Psoas muscle (tissue), 7 donors: ENCODE measurements at regions not wholly inside any gene's neighbourhood (a gene's known extent, or its start where the extent isn't known, plus 50 kb on each side); places are given as distances from the start of the nearest gene placed in this dataset.

Experiments used
- ATAC-seq, 4 donors: fragments of 200-7000 bp; cut with Tn5 transposase; one replicate each; pipeline ENCODE4 v1.9.1; 2020; ENCODE audit warnings: moderate library complexity in 3 of 4, mild to moderate bottlenecking in 2 of 4
- DNase-seq, 2 donors: peaks; one replicate each; pipeline ENCODE4 v3.0.0-alpha.2; 2020
- H3K27ac ChIP-seq: fragments of 200-600 bp; one replicate; pipeline ENCODE4 v1.8.0; 2022
- H3K27me3 ChIP-seq, 3 donors: fragments of 200-600 bp in 1 of 3; one replicate each; pipeline versions ENCODE4 v1.6.1 to v1.8.0; 2013 to 2022; ENCODE audit warnings: low read length in 2 of 3, mild to moderate bottlenecking in 2 of 3, moderate library complexity in 1 of 3; ENCODE audit not compliant: insufficient read depth in 3 of 3
- H3K36me3 ChIP-seq, 2 donors: fragments of 200-600 bp in 1 of 2; one replicate each; pipeline versions ENCODE4 v1.6.1 to v1.8.0; 2013 to 2022; ENCODE audit warnings: low read depth in 1 of 2, mild to moderate bottlenecking in 1 of 2, moderate library complexity in 1 of 2; ENCODE audit not compliant: insufficient read depth in 1 of 2
- H3K4me1 ChIP-seq: fragments of 200-600 bp; one replicate; pipeline ENCODE4 v1.8.0; 2022
- H3K4me3 ChIP-seq: fragments of 200-600 bp; one replicate; pipeline ENCODE4 v1.8.0; 2022; ENCODE audit warnings: mild to moderate bottlenecking
- H3K9me3 ChIP-seq: fragments of 200-600 bp; one replicate; pipeline ENCODE4 v1.8.0; 2022
- WGBS, 3 donors: extraction: QIAGEN DNeasy Blood & Tissue Kit; methylation state at CpG; one replicate each; pipeline versions ENCODE4 v1.1.6 to v1.1.7; 2013; 5-methylcytosine and 5-hydroxymethylcytosine counted together
- intact Hi-C, 2 donors: fragments of 100-400 bp; cut with DNase I; formaldehyde crosslinking; loops; one replicate each; pipeline versions ENCODE4 v1.11.0 to v1.14.2; 2022
- TF ChIP-seq, protein P1 (sequence below): fragments of 200-600 bp; IDR thresholded peaks from one replicate; pipeline ENCODE4 v1.8.0; 2022; ENCODE audit warnings: antibody characterized with exemption
- donor health status: healthy with polysubstance abuse.
- donor health status: DM: no; HTN: no; CAD: no; lungs with moderate emphysema.
- donor health status: Bipolar disorder and iron deficiency.
- donor health status: healthy.
- donor health status: DM: yes; HTN: yes; CAD: no.
- donor health status: DM: no; HTN: no; CAD: no.
- donor health status: DM: yes; HTN: yes; CAD: no.

DNA sequence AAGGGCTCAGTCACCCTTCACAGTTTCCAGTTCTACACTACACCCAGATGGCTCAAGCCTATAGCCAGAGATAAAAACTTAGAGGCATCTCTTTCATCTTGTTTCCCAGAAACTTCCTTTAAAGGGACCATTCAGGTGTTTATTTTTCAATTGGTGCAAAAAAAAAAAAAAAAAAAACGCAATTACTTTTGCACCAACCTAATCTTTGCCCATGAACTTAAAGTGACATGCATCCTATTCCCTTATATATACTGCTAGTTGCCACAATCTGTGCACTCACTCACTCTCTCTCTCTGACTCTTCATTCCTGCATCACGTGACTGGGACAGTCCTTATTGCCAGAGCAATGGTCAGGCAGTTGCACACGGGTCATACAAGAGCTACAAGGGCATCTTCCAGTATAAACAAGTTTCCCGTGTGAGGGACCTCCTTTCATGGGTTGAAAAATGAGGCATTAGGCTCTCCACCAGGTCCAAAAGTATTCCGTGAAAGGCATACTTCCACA is 789.4 kb downstream of the EPHA4 start:
- Histone ChIP-seq H3K4me3 (no peak overlapping the region), H3K36me3 (no peaks in the 10 kb centered on the region), H3K9me3 (peaks cover 5% of the 10 kb centered on the region), H3K27ac (no peak overlapping the region), H3K27me3 (no peaks in the 10 kb centered on the region), H3K4me1 (no peaks in the 10 kb centered on the region)
- TF ChIP-seq, protein P1, sequence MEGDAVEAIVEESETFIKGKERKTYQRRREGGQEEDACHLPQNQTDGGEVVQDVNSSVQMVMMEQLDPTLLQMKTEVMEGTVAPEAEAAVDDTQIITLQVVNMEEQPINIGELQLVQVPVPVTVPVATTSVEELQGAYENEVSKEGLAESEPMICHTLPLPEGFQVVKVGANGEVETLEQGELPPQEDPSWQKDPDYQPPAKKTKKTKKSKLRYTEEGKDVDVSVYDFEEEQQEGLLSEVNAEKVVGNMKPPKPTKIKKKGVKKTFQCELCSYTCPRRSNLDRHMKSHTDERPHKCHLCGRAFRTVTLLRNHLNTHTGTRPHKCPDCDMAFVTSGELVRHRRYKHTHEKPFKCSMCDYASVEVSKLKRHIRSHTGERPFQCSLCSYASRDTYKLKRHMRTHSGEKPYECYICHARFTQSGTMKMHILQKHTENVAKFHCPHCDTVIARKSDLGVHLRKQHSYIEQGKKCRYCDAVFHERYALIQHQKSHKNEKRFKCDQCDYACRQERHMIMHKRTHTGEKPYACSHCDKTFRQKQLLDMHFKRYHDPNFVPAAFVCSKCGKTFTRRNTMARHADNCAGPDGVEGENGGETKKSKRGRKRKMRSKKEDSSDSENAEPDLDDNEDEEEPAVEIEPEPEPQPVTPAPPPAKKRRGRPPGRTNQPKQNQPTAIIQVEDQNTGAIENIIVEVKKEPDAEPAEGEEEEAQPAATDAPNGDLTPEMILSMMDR, result no peak
- ATAC-seq (no peak), DNase-seq (no peak)
- intact Hi-C loops, result no loop called here
- 89 to 94% (median 90%) methylated on average over 5 of the region's 5 CpGs for WGBS, 3 donors

DNA sequence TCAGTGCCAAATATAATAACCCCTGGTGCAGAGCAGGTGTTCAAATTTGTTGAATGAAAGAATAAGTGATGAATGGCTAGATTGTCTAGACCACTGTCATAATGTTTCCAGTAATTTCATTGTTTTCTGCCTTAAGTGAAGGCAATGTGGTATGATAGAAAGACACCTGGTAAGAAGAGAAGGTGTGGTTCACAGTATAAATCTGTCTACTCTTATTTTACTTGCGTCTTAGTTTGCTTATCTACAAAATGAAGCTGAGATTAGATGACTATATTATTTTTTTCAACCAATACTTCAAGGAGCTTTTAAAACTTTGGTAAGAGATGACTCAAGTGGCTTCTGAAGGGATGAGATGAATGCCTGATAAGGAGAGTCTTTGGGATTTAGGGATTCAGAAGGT is 788.4 kb downstream of the EPHA4 start:
- TF ChIP-seq, protein P1, result no peak
- H3K4me1 ChIP-seq, result no peaks in the 10 kb centered on the region
- H3K9me3 ChIP-seq, result peaks cover 5% of the 10 kb centered on the region
- no peak overlapping the region for H3K27ac ChIP-seq
- ATAC-seq (no peak), DNase-seq (no peak)
- no peaks in the 10 kb centered on the region for H3K27me3 ChIP-seq
- intact Hi-C loops, result no loop called here
- H3K36me3 ChIP-seq, result no peaks in the 10 kb centered on the region
- no peak overlapping the region for H3K4me3 ChIP-seq
- WGBS, 3 donors, result 85 to 98% (median 91%) methylated on average over 1 of the region's 1 CpG

DNA sequence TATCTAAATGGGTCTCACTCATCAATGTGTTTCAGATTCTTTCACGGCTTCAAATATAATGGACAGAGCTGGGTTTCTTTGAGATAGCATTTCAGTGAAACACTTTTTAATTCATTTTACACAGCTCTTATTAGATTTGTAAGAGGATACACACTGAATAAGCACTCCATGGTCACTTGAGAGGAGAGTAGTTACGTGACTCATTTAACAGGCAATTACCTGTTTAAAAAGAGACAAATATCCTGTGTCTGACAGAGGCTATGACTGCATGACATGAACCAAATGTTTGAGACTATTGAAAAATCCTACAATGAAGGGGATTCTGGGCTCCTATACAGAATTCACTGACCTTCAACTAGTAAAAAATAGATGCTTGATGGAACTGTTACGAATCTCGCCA is 786.9 kb downstream of the EPHA4 start:
- H3K36me3 ChIP-seq, result no peaks in the 10 kb centered on the region
- H3K27me3 ChIP-seq, result no peaks in the 10 kb centered on the region
- intact Hi-C loops, result no loop called here
- DNase-seq, result no peak
- H3K9me3 ChIP-seq, result no peaks in the 10 kb centered on the region
- 77 to 83% (median 81%) methylated on average over 4 of the region's 4 CpGs for WGBS, 3 donors
- ATAC-seq, result no peak
- no peak overlapping the region for H3K4me3 ChIP-seq
- no peaks in the 10 kb centered on the region for H3K4me1 ChIP-seq
- H3K27ac ChIP-seq, result no peak overlapping the region
- TF ChIP-seq, protein P1, result no peak

DNA sequence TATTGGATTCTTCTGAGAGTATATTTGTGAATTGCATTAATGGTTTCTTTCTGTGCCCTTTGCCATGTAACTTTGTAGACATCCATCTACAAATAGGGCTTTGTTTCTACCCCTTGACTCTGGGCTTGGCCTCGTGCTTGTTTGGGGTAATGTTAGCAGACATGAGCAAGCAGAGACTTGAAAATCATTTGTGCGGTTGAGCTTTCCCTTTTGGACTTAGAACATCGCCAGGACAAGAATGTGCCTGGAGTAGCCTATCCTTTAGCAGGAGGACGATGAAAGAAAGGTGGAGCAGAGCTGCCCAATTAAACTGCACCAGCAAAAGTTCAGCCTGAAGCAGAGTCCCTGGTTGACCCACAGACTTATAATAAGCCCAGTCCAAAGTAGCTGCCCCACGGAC is 785.9 kb downstream of the EPHA4 start:
- no peaks in the 10 kb centered on the region for H3K4me1 ChIP-seq
- intact Hi-C loops, result no loop called here
- TF ChIP-seq, protein P1, result no peak
- DNase-seq (no peak), ATAC-seq (no peak)
- H3K9me3 ChIP-seq, result no peaks in the 10 kb centered on the region
- no peak overlapping the region for H3K4me3 ChIP-seq
- H3K27me3 ChIP-seq, result no peaks in the 10 kb centered on the region
- no peak overlapping the region for H3K27ac ChIP-seq
- no peaks in the 10 kb centered on the region for H3K36me3 ChIP-seq
- 91 to 93% (median 93%) methylated on average over 5 of the region's 5 CpGs for WGBS, 3 donors

DNA sequence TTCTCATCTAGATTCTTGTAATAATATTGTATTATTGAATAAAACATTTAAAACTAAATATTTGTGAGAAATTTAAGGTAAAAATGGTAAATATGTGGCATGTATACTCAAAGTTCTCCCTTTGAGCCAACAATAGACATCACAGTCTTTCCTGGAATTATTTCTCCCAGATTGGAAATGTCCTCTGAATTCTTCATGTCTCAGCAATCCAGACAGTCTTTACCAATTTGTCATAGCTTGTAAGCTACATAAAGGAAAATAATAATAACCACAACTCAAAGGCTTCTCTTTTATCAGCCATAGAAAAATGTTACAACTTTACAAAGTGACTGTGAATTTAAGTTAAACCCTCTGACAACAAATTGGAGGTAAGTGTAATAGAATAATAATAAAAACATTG is 784.9 kb downstream of the EPHA4 start:
- no peak overlapping the region for H3K27ac ChIP-seq
- DNase-seq, result no peak
- H3K4me3 ChIP-seq, result no peak overlapping the region
- H3K4me1 ChIP-seq, result no peaks in the 10 kb centered on the region
- intact Hi-C loops, result no loop called here
- no peaks in the 10 kb centered on the region for H3K36me3 ChIP-seq
- no peak for ATAC-seq
- H3K9me3 ChIP-seq, result no peaks in the 10 kb centered on the region
- TF ChIP-seq, protein P1, result no peak
- no peaks in the 10 kb centered on the region for H3K27me3 ChIP-seq
